B cell (primary cell): ENCODE measurements at regions not wholly inside any gene's neighbourhood (a gene's known extent, or its start where the extent isn't known, plus 50 kb on each side); places are given as distances from the start of the nearest gene placed in this dataset.

Experiments
- ATAC-seq: fragments of 200-7000 bp; cut with Tn5 transposase; one replicate; pipeline ENCODE4 v1.10.0; 2021; ENCODE audit warnings: low read depth, mild to moderate bottlenecking, moderate number of reproducible peaks, moderate library complexity
- CTCF ChIA-PET: fragments of 350-600 bp; sonication (Branson Sonifier 250); formaldehyde crosslinking; loops from one replicate; lab custom pipeline; 2021; ENCODE audit warnings: antibody characterized with exemption, inconsistent platforms; lab: Charles Lee
- POLR2A ChIA-PET: fragments of 350-600 bp; sonication (Branson Sonifier 250); formaldehyde crosslinking; loops from one replicate; lab custom pipeline; 2021; ENCODE audit warnings: antibody characterized with exemption; lab: Charles Lee
- DNase-seq: peaks from one replicate; pipeline ENCODE4 v3.0.0; 2013
- H2AFZ ChIP-seq: 2 replicates; pipeline ENCODE4 v1.6.1; 2012; ENCODE audit warnings: mild to moderate bottlenecking, low read depth, low read length; ENCODE audit not compliant: insufficient read depth, poor library complexity, severe bottlenecking
- H3K27ac ChIP-seq, 2 donors: 1 replicate in 1 of 2; 2 replicates in 1 of 2; pipeline ENCODE4 v1.5.1; 2012 to 2013; ENCODE audit warnings: low read length in 2 of 2, mild to moderate bottlenecking in 2 of 2, moderate library complexity in 1 of 2
- H3K27me3 ChIP-seq, 4 experiments: fragments of 200-600 bp in 1 of 4; sonication (generic) in 1 of 4; replicated peaks in 1 of 4; 1 replicate in 2 of 4; 2 replicates in 2 of 4; pipeline versions ENCODE4 v1.6.1 to v1.7.0; 2013 to 2016; ENCODE audit warnings: low read length in 3 of 4, mild to moderate bottlenecking in 2 of 4, mixed read lengths in 1 of 4, moderate library complexity in 1 of 4; ENCODE audit not compliant: insufficient read depth in 4 of 4, control insufficient read depth in 3 of 4; ENCODE audit errors: control extremely low read depth in 1 of 4
- H3K36me3 ChIP-seq, 2 experiments: replicated peaks in 1 of 2; 1 replicate in 1 of 2; 2 replicates in 1 of 2; pipeline versions ENCODE4 v1.6.1 to v1.7.1; 2013; ENCODE audit warnings: low read length in 1 of 2; ENCODE audit not compliant: insufficient read depth in 2 of 2, control insufficient read depth in 1 of 2; ENCODE audit errors: control extremely low read depth in 1 of 2, extremely low read depth in 1 of 2
- H3K4me1 ChIP-seq, 2 donors: fragments of 200-600 bp in 1 of 2; sonication (generic) in 1 of 2; 1 replicate in 1 of 2; 2 replicates in 1 of 2; pipeline versions ENCODE4 v1.5.1 to v1.6.1; 2013 to 2017; ENCODE audit warnings: low read length in 2 of 2; ENCODE audit not compliant: control insufficient read depth in 2 of 2, insufficient read depth in 2 of 2
- H3K4me2 ChIP-seq: replicated peaks from 2 replicates; pipeline ENCODE3; 2012; ENCODE audit warnings: mild to moderate bottlenecking, low read depth, low read length; ENCODE audit not compliant: poor library complexity, severe bottlenecking
- H3K4me3 ChIP-seq, 5 experiments: fragments of 200-600 bp in 1 of 5; sonication (generic) in 1 of 5; 1 replicate in 3 of 5; 2 replicates in 2 of 5; pipeline versions ENCODE4 v1.5.1 to v1.7.0; 2011 to 2016; ENCODE audit warnings: low read length in 4 of 5, mild to moderate bottlenecking in 4 of 5, low read depth in 2 of 5, control low read depth in 1 of 5, moderate library complexity in 1 of 5; ENCODE audit not compliant: insufficient read depth in 1 of 5; ENCODE audit errors: control extremely low read depth in 1 of 5, extremely low read depth in 1 of 5
- H3K79me2 ChIP-seq: fragments of 200-600 bp; sonication (generic); one replicate; pipeline ENCODE4 v1.6.0; 2016; ENCODE audit warnings: low read length; ENCODE audit not compliant: control insufficient read depth, insufficient read depth
- H3K9ac ChIP-seq: fragments of 200-600 bp; sonication (generic); 2 replicates; pipeline ENCODE4 v1.6.1; 2017; ENCODE audit warnings: mild to moderate bottlenecking, low read length, moderate library complexity
- H3K9me3 ChIP-seq, 3 donors: one replicate each; pipeline versions ENCODE4 v1.6.1 to v1.7.1; 2013; ENCODE audit warnings: low read length in 2 of 3; ENCODE audit not compliant: control insufficient read depth in 2 of 3, insufficient read depth in 1 of 3; ENCODE audit errors: control extremely low read depth in 1 of 3
- H4K20me1 ChIP-seq: 2 replicates; pipeline ENCODE4 v1.6.0; 2012; ENCODE audit warnings: mild to moderate bottlenecking, low read length; ENCODE audit not compliant: insufficient read depth, control insufficient read depth, poor library complexity, severe bottlenecking
- H3K27ac Mint-ChIP-seq: one replicate; pipeline ENCODE4 v1.8.0; 2021; ENCODE audit warnings: mixed read lengths
- H3K27me3 Mint-ChIP-seq: one replicate; pipeline ENCODE4 v1.8.0; 2021; ENCODE audit warnings: mixed read lengths
- H3K4me1 Mint-ChIP-seq: one replicate; pipeline ENCODE4 v1.8.0; 2021; ENCODE audit warnings: mixed read lengths
- H3K4me3 Mint-ChIP-seq: one replicate; pipeline ENCODE4 v1.8.0; 2021; ENCODE audit warnings: mixed read lengths
- H3K9me3 Mint-ChIP-seq: one replicate; pipeline ENCODE4 v1.8.0; 2022; ENCODE audit warnings: mixed read lengths; ENCODE audit not compliant: insufficient read depth
- EZH2 ChIP-seq: IDR thresholded peaks from 2 replicates; pipeline ENCODE4 v1.6.1; 2012; ENCODE audit warnings: borderline replicate concordance, low read depth, mild to moderate bottlenecking, moderate library complexity, low read length; ENCODE audit not compliant: insufficient read depth, poor library complexity, severe bottlenecking
- WGBS: methylation state at CpG from one replicate; pipeline ENCODE4 v1.1.5; 2013; ENCODE audit warnings: missing lambda C conversion rate; ENCODE audit not compliant: insufficient coverage; 5-methylcytosine and 5-hydroxymethylcytosine counted together
- intact Hi-C: fragments of 100-400 bp; cut with micrococcal nuclease; formaldehyde crosslinking; loops from one replicate; pipeline ENCODE4 v1.10.0; 2022
- TF ChIP-seq, protein P1 (sequence below): fragments of 200-600 bp; IDR thresholded peaks from one replicate; pipeline ENCODE4 v1.8.0; 2022; ENCODE audit warnings: antibody characterized with exemption, mild to moderate bottlenecking

DNA sequence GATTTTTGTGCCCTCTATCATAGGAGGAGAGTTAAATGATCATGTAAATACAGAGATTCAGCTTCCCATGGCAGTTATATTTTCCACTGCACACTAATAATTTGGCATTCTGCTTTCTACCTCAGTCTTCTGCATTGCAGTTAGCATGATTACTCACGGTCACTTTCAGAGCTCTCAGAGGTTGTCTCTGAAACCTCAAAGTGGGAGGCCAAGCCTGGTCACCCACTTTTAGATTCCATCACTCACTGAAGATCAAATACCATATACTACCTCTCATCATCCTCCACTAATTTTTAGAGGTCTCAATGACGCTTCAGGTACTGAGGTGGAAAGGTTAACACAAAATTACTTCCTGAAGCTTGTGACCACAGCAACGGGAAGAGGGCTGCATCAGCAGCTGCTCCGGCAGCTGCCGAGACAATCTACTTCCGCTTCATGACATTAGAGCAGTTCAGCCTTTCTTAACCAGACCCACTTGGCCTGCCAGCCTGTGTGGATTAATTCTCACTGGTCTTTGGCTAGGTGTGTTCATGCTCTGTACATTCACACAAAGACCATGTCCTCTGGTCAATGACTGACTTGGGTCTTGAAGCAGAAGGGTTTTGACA, 416.4 kb upstream of the PDZRN3 start:
- ATAC-seq: no peak
- Histone ChIP-seq H3K27me3 (no peaks in the 10 kb centered on the region), H3K27ac (no peak overlapping the region), H3K9me3 (no peaks in the 10 kb centered on the region), H4K20me1 (no peaks in the 10 kb centered on the region), H3K4me1 (no peaks in the 10 kb centered on the region), H2AFZ (no peak overlapping the region), H3K9ac (no peak overlapping the region), H3K36me3 (no peaks in the 10 kb centered on the region), H3K4me3 (no peak overlapping the region), H3K4me2 (no peak overlapping the region), H3K79me2 (no peaks in the 10 kb centered on the region)
- Mint-ChIP-seq H3K4me1 (no peaks in the 10 kb centered on the region), H3K4me3 (no peak overlapping the region), H3K9me3 (no peaks in the 10 kb centered on the region), H3K27ac (no peak overlapping the region), H3K27me3 (no peaks in the 10 kb centered on the region)
- DNase-seq: no peak
- 59% methylated on average over 3 of the region's 6 CpGs for WGBS
- intact Hi-C loops: no loop called here
- POLR2A ChIA-PET: no interaction called here
- CTCF ChIA-PET: no interaction called here
- TF ChIP-seq, protein P1, sequence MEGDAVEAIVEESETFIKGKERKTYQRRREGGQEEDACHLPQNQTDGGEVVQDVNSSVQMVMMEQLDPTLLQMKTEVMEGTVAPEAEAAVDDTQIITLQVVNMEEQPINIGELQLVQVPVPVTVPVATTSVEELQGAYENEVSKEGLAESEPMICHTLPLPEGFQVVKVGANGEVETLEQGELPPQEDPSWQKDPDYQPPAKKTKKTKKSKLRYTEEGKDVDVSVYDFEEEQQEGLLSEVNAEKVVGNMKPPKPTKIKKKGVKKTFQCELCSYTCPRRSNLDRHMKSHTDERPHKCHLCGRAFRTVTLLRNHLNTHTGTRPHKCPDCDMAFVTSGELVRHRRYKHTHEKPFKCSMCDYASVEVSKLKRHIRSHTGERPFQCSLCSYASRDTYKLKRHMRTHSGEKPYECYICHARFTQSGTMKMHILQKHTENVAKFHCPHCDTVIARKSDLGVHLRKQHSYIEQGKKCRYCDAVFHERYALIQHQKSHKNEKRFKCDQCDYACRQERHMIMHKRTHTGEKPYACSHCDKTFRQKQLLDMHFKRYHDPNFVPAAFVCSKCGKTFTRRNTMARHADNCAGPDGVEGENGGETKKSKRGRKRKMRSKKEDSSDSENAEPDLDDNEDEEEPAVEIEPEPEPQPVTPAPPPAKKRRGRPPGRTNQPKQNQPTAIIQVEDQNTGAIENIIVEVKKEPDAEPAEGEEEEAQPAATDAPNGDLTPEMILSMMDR: no peak
- no peak for TF ChIP-seq EZH2

GRCh38 chr3:74039105-74039504, 414.4 kb upstream of the PDZRN3 start:
- H3K27ac Mint-ChIP-seq: no peak overlapping the region
- no peak overlapping the region for H2AFZ ChIP-seq
- H4K20me1 ChIP-seq: no peaks in the 10 kb centered on the region
- WGBS: no CpG with 5 or more reads among the region's 1 CpG
- no peak for TF ChIP-seq EZH2
- TF ChIP-seq, protein P1: no peak
- no peak overlapping the region for H3K4me3 ChIP-seq
- H3K4me1 ChIP-seq: no peaks in the 10 kb centered on the region
- intact Hi-C loops: no loop called here
- H3K4me3 Mint-ChIP-seq: no peak overlapping the region
- ATAC-seq (no peak), DNase-seq (no peak)
- ChIA-PET CTCF (no interaction called here), POLR2A (no interaction called here)
- no peak overlapping the region for H3K27ac ChIP-seq
- H3K79me2 ChIP-seq: no peaks in the 10 kb centered on the region
- H3K9me3 Mint-ChIP-seq: peaks cover under 1% of the 10 kb centered on the region
- no peaks in the 10 kb centered on the region for H3K27me3 Mint-ChIP-seq
- H3K9me3 ChIP-seq: no peaks in the 10 kb centered on the region
- no peaks in the 10 kb centered on the region for H3K4me1 Mint-ChIP-seq
- no peaks in the 10 kb centered on the region for H3K27me3 ChIP-seq
- H3K9ac ChIP-seq: no peak overlapping the region
- H3K4me2 ChIP-seq: no peak overlapping the region
- no peaks in the 10 kb centered on the region for H3K36me3 ChIP-seq
